ENCODE measurements at regions not wholly inside any gene's neighbourhood (a gene's known extent, or its start where the extent isn't known, plus 50 kb on each side); places are given as distances from the start of the nearest gene placed in this dataset.

DNA sequence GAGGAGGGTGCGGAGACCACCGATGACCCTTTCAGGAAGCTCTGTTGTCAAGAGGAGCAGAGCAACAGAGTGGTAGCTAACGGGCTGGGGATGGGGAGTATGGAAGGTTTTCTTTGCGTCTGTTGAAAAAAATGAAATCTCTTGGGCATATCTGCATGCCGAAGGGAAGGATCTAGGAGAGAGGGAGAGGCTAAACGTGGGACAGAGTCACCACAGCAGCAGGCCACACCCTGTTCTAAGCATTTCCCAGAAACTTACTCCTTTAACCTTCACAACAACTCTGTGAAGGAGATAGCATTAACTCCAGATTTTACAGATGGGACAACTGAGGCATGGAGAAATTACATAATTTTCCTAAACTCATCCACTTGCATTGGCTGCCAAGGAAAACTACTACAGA lies 71.8 kb upstream of the EXOC1L start:
- H3K4me1 ChIP-seq (ENCODE audit: control insufficient read depth, low read length), result no peaks in the 10 kb centered on the region
- no peaks in the 10 kb centered on the region for H3K36me3 ChIP-seq (ENCODE audit: control insufficient read depth, low read length)
- no peak overlapping the region for H3K4me3 ChIP-seq (ENCODE audit: low read length)
- no peak overlapping the region for H3K27ac ChIP-seq (ENCODE audit: low read depth, low read length)
- H4K20me1 ChIP-seq (ENCODE audit: control insufficient read depth, insufficient read depth, low read depth, low read length), result no peaks in the 10 kb centered on the region
- TF ChIP-seq, protein P1, sequence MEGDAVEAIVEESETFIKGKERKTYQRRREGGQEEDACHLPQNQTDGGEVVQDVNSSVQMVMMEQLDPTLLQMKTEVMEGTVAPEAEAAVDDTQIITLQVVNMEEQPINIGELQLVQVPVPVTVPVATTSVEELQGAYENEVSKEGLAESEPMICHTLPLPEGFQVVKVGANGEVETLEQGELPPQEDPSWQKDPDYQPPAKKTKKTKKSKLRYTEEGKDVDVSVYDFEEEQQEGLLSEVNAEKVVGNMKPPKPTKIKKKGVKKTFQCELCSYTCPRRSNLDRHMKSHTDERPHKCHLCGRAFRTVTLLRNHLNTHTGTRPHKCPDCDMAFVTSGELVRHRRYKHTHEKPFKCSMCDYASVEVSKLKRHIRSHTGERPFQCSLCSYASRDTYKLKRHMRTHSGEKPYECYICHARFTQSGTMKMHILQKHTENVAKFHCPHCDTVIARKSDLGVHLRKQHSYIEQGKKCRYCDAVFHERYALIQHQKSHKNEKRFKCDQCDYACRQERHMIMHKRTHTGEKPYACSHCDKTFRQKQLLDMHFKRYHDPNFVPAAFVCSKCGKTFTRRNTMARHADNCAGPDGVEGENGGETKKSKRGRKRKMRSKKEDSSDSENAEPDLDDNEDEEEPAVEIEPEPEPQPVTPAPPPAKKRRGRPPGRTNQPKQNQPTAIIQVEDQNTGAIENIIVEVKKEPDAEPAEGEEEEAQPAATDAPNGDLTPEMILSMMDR (IDR thresholded peaks at IDR 0.05; ENCODE audit: low read depth, low read length, poor library complexity, severe bottlenecking), result no peak
- no peak for TF ChIP-seq EZH2phosphoT487 (IDR thresholded peaks at IDR 0.05; ENCODE audit: borderline replicate concordance, low read length)
- no peak overlapping the region for H3K4me2 ChIP-seq (ENCODE audit: low read length)
- H3K27me3 ChIP-seq (ENCODE audit: control insufficient read depth, low read length), result no peaks in the 10 kb centered on the region
- H3K9me2 ChIP-seq (replicated peaks; ENCODE audit: control insufficient read depth, low read length), result no peaks in the 10 kb centered on the region
- H3K79me2 ChIP-seq (ENCODE audit: control insufficient read depth, low read length), result no peaks in the 10 kb centered on the region
- no peaks in the 10 kb centered on the region for H3K9me3 ChIP-seq (ENCODE audit: control insufficient read depth, insufficient read depth, low read length)
- H3F3A ChIP-seq (ENCODE audit: control insufficient read depth, insufficient read depth), result no peaks in the 10 kb centered on the region

DNA sequence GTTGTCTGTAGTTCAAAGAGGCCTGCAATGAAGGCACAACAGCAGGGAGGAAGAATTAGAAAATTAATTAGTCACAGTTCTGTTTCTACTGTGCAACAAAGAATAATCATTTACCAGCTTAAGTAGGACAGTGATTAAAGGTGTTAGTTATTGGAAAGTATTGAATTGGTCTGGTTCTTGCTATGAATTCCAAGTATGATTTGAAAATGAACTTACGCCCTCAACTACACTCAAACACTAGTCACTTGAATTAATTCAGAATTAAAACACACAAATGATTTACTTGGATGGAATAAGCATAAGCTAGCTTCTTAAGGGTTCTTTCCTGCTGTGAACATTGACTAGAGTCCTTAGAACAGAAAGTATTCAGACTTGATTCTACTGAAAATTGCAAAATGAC lies 69.9 kb upstream of the EXOC1L start:
- TF ChIP-seq, protein P1 (IDR thresholded peaks at IDR 0.05; ENCODE audit: low read depth, low read length, poor library complexity, severe bottlenecking), result no peak
- no peak for TF ChIP-seq EZH2phosphoT487 (IDR thresholded peaks at IDR 0.05; ENCODE audit: borderline replicate concordance, low read length)
- H3K27ac ChIP-seq (ENCODE audit: low read depth, low read length), result no peak overlapping the region
- no peaks in the 10 kb centered on the region for H3K79me2 ChIP-seq (ENCODE audit: control insufficient read depth, low read length)
- H3K4me1 ChIP-seq (ENCODE audit: control insufficient read depth, low read length), result no peaks in the 10 kb centered on the region
- H3K9me2 ChIP-seq (replicated peaks; ENCODE audit: control insufficient read depth, low read length), result no peaks in the 10 kb centered on the region
- no peaks in the 10 kb centered on the region for H3F3A ChIP-seq (ENCODE audit: control insufficient read depth, insufficient read depth)
- no peaks in the 10 kb centered on the region for H4K20me1 ChIP-seq (ENCODE audit: control insufficient read depth, insufficient read depth, low read depth, low read length)
- H3K27me3 ChIP-seq (ENCODE audit: control insufficient read depth, low read length), result no peaks in the 10 kb centered on the region
- no peaks in the 10 kb centered on the region for H3K9me3 ChIP-seq (ENCODE audit: control insufficient read depth, insufficient read depth, low read length)
- no peaks in the 10 kb centered on the region for H3K36me3 ChIP-seq (ENCODE audit: control insufficient read depth, low read length)
- H3K4me3 ChIP-seq (ENCODE audit: low read length), result no peak overlapping the region
- no peak overlapping the region for H3K4me2 ChIP-seq (ENCODE audit: low read length)

DNA sequence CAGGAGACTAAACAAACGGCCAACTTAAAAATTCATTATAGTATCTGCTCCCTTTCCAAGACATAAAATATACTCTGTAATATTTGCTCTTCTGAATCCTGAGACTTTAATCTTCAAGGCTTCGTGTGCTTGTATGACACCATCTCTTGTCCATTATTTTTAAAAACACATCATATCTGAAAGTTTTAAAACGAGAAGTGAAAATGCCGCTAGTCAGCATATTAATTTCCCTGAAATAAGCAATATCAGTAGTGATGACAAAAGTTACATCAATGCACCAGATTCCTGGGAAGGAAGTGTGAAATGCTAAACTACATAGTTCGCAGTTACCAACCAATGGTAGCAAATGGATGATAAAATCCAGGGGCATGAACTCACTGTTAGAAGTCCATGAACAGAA lies 66.8 kb upstream of the EXOC1L start:
- H3K79me2 ChIP-seq (ENCODE audit: control insufficient read depth, low read length), result no peaks in the 10 kb centered on the region
- H4K20me1 ChIP-seq (ENCODE audit: control insufficient read depth, insufficient read depth, low read depth, low read length), result no peaks in the 10 kb centered on the region
- H3K9me2 ChIP-seq (replicated peaks; ENCODE audit: control insufficient read depth, low read length), result no peaks in the 10 kb centered on the region
- no peaks in the 10 kb centered on the region for H3K4me1 ChIP-seq (ENCODE audit: control insufficient read depth, low read length)
- no peak for TF ChIP-seq EZH2phosphoT487 (IDR thresholded peaks at IDR 0.05; ENCODE audit: borderline replicate concordance, low read length)
- TF ChIP-seq, protein P1 (IDR thresholded peaks at IDR 0.05; ENCODE audit: low read depth, low read length, poor library complexity, severe bottlenecking), result no peak
- no peaks in the 10 kb centered on the region for H3K9me3 ChIP-seq (ENCODE audit: control insufficient read depth, insufficient read depth, low read length)
- H3K4me2 ChIP-seq (ENCODE audit: low read length), result no peak overlapping the region
- no peaks in the 10 kb centered on the region for H3F3A ChIP-seq (ENCODE audit: control insufficient read depth, insufficient read depth)
- no peaks in the 10 kb centered on the region for H3K27me3 ChIP-seq (ENCODE audit: control insufficient read depth, low read length)
- no peak overlapping the region for H3K4me3 ChIP-seq (ENCODE audit: low read length)
- no peak overlapping the region for H3K27ac ChIP-seq (ENCODE audit: low read depth, low read length)
- no peaks in the 10 kb centered on the region for H3K36me3 ChIP-seq (ENCODE audit: control insufficient read depth, low read length)

DNA sequence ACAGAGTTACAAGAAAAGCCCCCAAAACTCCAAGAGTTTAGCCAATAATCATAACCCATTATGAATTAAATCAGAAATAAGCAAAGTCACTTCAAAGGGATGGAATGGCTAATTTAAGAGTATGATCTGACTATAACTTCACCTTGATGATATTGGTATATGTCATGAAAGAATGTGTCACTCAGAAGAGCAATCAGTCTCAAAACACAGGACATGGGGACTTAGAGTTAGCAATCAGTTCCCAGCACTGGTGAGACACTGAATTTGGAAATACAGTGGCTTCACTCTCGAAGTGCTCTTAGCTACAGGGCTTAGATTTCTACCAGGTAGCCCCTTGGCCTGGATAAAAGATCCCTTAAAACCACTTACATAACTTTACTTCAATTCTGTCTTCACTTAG lies 65.7 kb upstream of the EXOC1L start:
- H3K4me2 ChIP-seq (ENCODE audit: low read length), result no peak overlapping the region
- H3K4me3 ChIP-seq (ENCODE audit: low read length), result no peak overlapping the region
- no peaks in the 10 kb centered on the region for H4K20me1 ChIP-seq (ENCODE audit: control insufficient read depth, insufficient read depth, low read depth, low read length)
- H3F3A ChIP-seq (ENCODE audit: control insufficient read depth, insufficient read depth), result no peaks in the 10 kb centered on the region
- H3K27me3 ChIP-seq (ENCODE audit: control insufficient read depth, low read length), result no peaks in the 10 kb centered on the region
- H3K9me3 ChIP-seq (ENCODE audit: control insufficient read depth, insufficient read depth, low read length), result no peaks in the 10 kb centered on the region
- no peak for TF ChIP-seq EZH2phosphoT487 (IDR thresholded peaks at IDR 0.05; ENCODE audit: borderline replicate concordance, low read length)
- TF ChIP-seq, protein P1 (IDR thresholded peaks at IDR 0.05; ENCODE audit: low read depth, low read length, poor library complexity, severe bottlenecking), result no peak
- H3K9me2 ChIP-seq (replicated peaks; ENCODE audit: control insufficient read depth, low read length), result no peaks in the 10 kb centered on the region
- H3K4me1 ChIP-seq (ENCODE audit: control insufficient read depth, low read length), result no peaks in the 10 kb centered on the region
- no peaks in the 10 kb centered on the region for H3K36me3 ChIP-seq (ENCODE audit: control insufficient read depth, low read length)
- no peaks in the 10 kb centered on the region for H3K79me2 ChIP-seq (ENCODE audit: control insufficient read depth, low read length)
- no peak overlapping the region for H3K27ac ChIP-seq (ENCODE audit: low read depth, low read length)
